Nephron progenitor cell (in vitro differentiated cells): ENCODE measurements at regions not wholly inside any gene's neighbourhood (a gene's known extent, or its start where the extent isn't known, plus 50 kb on each side); places are given as distances from the start of the nearest gene placed in this dataset.

Experiments
- DNase-seq: peaks from one replicate; pipeline ENCODE4 v3.0.0; 2021
- H3K27ac Mint-ChIP-seq: 2 replicates; pipeline ENCODE4 v1.8.0; 2021; ENCODE audit warnings: mild to moderate bottlenecking, moderate library complexity, mixed read lengths
- H3K27me3 Mint-ChIP-seq: 2 replicates; pipeline ENCODE4 v1.8.0; 2021; ENCODE audit warnings: mild to moderate bottlenecking, low read depth, mixed read lengths; ENCODE audit not compliant: poor library complexity
- H3K36me3 Mint-ChIP-seq: 2 replicates; pipeline ENCODE4 v1.8.0; 2021; ENCODE audit warnings: low read depth, mixed read lengths
- H3K4me1 Mint-ChIP-seq: 2 replicates; pipeline ENCODE4 v1.8.0; 2021; ENCODE audit warnings: mixed read lengths
- H3K4me3 Mint-ChIP-seq: 2 replicates; pipeline ENCODE4 v1.8.0; 2021; ENCODE audit warnings: mild to moderate bottlenecking, moderate library complexity, mixed read lengths
- H3K9me3 Mint-ChIP-seq: 2 replicates; pipeline ENCODE4 v1.8.0; 2021; ENCODE audit warnings: mild to moderate bottlenecking, moderate library complexity, mixed read lengths
- TF ChIP-seq, protein P1 (sequence below): fragments of 200-600 bp; sonication (generic); IDR thresholded peaks from 2 replicates; pipeline ENCODE4 v1.5.0; 2021; ENCODE audit warnings: antibody characterized with exemption

GRCh38 chr17:31750578-31750977, 108.5 kb downstream of the COPRS start:
- H3K4me1 Mint-ChIP-seq, result peaks cover 13% of the 10 kb centered on the region
- H3K36me3 Mint-ChIP-seq, result no peaks in the 10 kb centered on the region
- H3K4me3 Mint-ChIP-seq, result no peak overlapping the region
- peaks cover 12% of the 10 kb centered on the region for H3K27me3 Mint-ChIP-seq
- DNase-seq, result no peak
- H3K27ac Mint-ChIP-seq, result peak overlapping the region; percentile 9
- no peaks in the 10 kb centered on the region for H3K9me3 Mint-ChIP-seq
- TF ChIP-seq, protein P1, sequence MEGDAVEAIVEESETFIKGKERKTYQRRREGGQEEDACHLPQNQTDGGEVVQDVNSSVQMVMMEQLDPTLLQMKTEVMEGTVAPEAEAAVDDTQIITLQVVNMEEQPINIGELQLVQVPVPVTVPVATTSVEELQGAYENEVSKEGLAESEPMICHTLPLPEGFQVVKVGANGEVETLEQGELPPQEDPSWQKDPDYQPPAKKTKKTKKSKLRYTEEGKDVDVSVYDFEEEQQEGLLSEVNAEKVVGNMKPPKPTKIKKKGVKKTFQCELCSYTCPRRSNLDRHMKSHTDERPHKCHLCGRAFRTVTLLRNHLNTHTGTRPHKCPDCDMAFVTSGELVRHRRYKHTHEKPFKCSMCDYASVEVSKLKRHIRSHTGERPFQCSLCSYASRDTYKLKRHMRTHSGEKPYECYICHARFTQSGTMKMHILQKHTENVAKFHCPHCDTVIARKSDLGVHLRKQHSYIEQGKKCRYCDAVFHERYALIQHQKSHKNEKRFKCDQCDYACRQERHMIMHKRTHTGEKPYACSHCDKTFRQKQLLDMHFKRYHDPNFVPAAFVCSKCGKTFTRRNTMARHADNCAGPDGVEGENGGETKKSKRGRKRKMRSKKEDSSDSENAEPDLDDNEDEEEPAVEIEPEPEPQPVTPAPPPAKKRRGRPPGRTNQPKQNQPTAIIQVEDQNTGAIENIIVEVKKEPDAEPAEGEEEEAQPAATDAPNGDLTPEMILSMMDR, result no peak

DNA sequence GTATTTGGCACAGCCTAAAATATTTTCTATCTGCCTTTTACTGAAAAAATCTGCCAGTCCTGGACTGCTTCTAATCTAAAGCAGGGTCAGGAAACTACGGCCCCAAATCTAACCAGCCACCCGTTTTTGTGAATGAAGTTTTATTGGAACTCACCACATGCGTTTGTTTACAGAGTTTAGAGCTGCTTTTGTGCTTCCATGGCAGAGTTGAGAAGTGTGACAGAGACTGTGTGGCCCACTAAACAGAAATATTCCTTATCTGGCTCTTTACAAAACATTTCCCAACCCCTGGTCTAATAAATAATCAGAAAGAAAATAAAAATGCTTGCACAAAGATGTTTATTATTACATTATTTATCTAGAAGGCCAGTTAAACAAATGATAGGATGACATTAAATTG, 110.2 kb downstream of the COPRS start:
- DNase-seq, result no peak
- Mint-ChIP-seq H3K27ac (no peak overlapping the region), H3K9me3 (no peaks in the 10 kb centered on the region), H3K27me3 (peaks cover 2% of the 10 kb centered on the region), H3K4me3 (no peak overlapping the region), H3K36me3 (no peaks in the 10 kb centered on the region), H3K4me1 (peaks cover 30% of the 10 kb centered on the region)
- TF ChIP-seq, protein P1, result no peak

DNA sequence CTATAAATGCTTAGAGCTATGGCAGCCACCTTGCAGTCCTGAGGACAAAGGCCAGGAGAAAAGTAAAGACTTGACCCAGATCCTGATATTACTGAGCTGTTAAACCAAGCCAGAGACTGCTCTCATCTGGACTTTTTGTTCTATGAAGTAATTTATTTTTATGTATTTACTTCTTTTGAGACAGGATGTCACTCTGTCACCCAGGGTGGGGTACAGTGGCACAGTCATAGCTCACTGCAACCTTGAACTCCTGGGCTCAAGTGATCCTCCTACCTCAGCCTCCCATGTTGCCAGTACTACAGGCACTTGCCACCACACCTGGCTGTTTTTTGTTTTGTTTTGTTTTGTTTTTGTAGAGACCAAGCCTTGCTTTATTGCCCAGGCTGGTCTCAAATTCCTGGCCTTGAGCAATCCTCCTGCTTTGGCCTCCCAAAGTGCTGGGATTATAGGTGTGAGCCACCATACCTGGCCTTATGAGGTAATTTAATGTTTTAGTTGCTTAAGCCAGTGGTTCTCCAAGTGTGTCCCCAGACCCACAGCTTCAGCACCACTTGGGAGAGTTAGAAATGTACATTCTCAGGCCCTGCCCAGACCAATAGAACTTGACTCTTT, 112.1 kb downstream of the COPRS start:
- no peak overlapping the region for H3K4me3 Mint-ChIP-seq
- no peaks in the 10 kb centered on the region for H3K9me3 Mint-ChIP-seq
- no peaks in the 10 kb centered on the region for H3K36me3 Mint-ChIP-seq
- TF ChIP-seq, protein P1, result no peak
- H3K27ac Mint-ChIP-seq, result no peak overlapping the region
- peaks cover 41% of the 10 kb centered on the region for H3K4me1 Mint-ChIP-seq
- peaks cover 11% of the 10 kb centered on the region for H3K27me3 Mint-ChIP-seq
- DNase-seq, result no peak

DNA sequence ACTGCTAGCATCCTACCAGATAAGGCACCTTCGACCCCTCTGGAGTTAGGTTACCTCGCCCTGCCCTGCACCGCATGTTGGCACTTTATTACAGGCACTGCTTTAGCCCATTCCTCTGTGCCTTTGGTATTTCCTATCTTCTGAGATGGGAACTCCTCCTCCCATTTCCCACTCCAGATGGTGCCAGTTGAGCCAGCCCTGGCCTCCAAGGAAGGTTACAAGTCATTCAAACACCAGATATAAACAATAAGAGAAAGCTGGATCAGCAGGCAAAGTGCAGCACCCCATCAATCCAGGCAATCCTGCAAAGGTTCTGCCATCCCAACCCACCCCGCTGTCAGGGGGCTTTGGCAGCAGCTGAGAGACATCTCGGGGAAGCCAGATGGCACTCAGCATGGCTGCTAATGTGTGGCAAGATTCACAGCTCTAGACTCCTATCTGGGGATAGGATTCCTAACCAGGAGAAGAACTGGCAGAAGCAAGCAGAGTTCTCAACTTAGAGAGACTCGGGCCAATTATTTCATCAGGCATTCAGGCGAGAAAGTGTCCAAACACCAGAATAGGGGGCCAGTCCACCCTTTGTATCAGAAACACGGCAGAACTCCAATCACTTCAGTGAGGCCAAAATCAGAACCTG, 113.0 kb downstream of the COPRS start:
- DNase-seq, result no peak
- H3K9me3 Mint-ChIP-seq, result no peaks in the 10 kb centered on the region
- no peaks in the 10 kb centered on the region for H3K36me3 Mint-ChIP-seq
- no peak overlapping the region for H3K4me3 Mint-ChIP-seq
- H3K27ac Mint-ChIP-seq, result no peak overlapping the region
- peaks cover 43% of the 10 kb centered on the region for H3K4me1 Mint-ChIP-seq
- peaks cover 12% of the 10 kb centered on the region for H3K27me3 Mint-ChIP-seq
- TF ChIP-seq, protein P1, result no peak

- peak; percentile 17 for DNase-seq
- Mint-ChIP-seq H3K4me1 (peaks cover 43% of the 10 kb centered on the region), H3K27me3 (peaks cover 12% of the 10 kb centered on the region), H3K4me3 (peak overlapping the region; percentile 28), H3K27ac (no peak overlapping the region), H3K9me3 (no peaks in the 10 kb centered on the region), H3K36me3 (no peaks in the 10 kb centered on the region)
- TF ChIP-seq, protein P1, result no peak
Measured at GRCh38 chr17:31744511-31744951, 114.5 kb downstream of the COPRS start.

- Mint-ChIP-seq H3K4me3 (no peak overlapping the region), H3K36me3 (no peaks in the 10 kb centered on the region), H3K9me3 (no peaks in the 10 kb centered on the region), H3K4me1 (peaks cover 43% of the 10 kb centered on the region), H3K27me3 (peaks cover 20% of the 10 kb centered on the region), H3K27ac (peak overlapping the region; percentile 65)
- TF ChIP-seq, protein P1, result no peak
- no peak for DNase-seq
Measured at GRCh38 chr17:31743797-31744196, 115.2 kb downstream of the COPRS start.
